H9 (cell line): ENCODE measurements at regions not wholly inside any gene's neighbourhood (a gene's known extent, or its start where the extent isn't known, plus 50 kb on each side); places are given as distances from the start of the nearest gene placed in this dataset.

Source experiments
- DNase-seq: peaks from one replicate; pipeline ENCODE4 v3.0.0-alpha.2; 2017
- H2AFZ ChIP-seq: one replicate; pipeline ENCODE4 v1.6.1; 2013; ENCODE audit warnings: mild to moderate bottlenecking, low read length, control low read depth, moderate library complexity
- H2AK5ac ChIP-seq: 2 replicates; pipeline ENCODE4 v1.6.1; 2013; ENCODE audit warnings: low read length, control low read depth, mixed read lengths; ENCODE audit not compliant: insufficient read length
- H2BK120ac ChIP-seq: one replicate; pipeline ENCODE4 v1.6.1; 2013; ENCODE audit warnings: low read depth, mild to moderate bottlenecking, low read length, control low read depth, inconsistent platforms; ENCODE audit not compliant: poor library complexity, severe bottlenecking
- H2BK12ac ChIP-seq: 2 replicates; pipeline ENCODE4 v1.6.1; 2013; ENCODE audit warnings: low read length, control low read depth, mixed read lengths, low read depth; ENCODE audit not compliant: insufficient read length
- H2BK15ac ChIP-seq: 2 replicates; pipeline ENCODE4 v1.6.1; 2013; ENCODE audit warnings: low read depth, low read length, control low read depth
- H2BK20ac ChIP-seq: one replicate; pipeline ENCODE4 v1.6.1; 2013; ENCODE audit warnings: low read depth, mild to moderate bottlenecking, low read length, control low read depth, inconsistent platforms; ENCODE audit not compliant: poor library complexity, severe bottlenecking
- H2BK5ac ChIP-seq: 2 replicates; pipeline ENCODE4 v1.6.1; 2013; ENCODE audit warnings: low read length, control low read depth, mixed read lengths; ENCODE audit not compliant: insufficient read length
- H3K14ac ChIP-seq: 2 replicates; pipeline ENCODE4 v1.6.1; 2013; ENCODE audit warnings: low read length, control low read depth; ENCODE audit not compliant: insufficient read depth
- H3K18ac ChIP-seq: 2 replicates; pipeline ENCODE4 v1.6.1; 2013; ENCODE audit warnings: low read depth, mild to moderate bottlenecking, mixed read lengths, low read length, control low read depth; ENCODE audit not compliant: insufficient read length
- H3K23ac ChIP-seq: 2 replicates; pipeline ENCODE4 v1.6.1; 2013; ENCODE audit warnings: low read length, control low read depth, mixed read lengths, low read depth; ENCODE audit not compliant: insufficient read length
- H3K23me2 ChIP-seq: 2 replicates; pipeline ENCODE4 v1.6.1; 2013; ENCODE audit warnings: low read depth, mild to moderate bottlenecking, mixed read lengths, low read length, control low read depth; ENCODE audit not compliant: insufficient read length, poor library complexity, severe bottlenecking
- H3K27ac ChIP-seq: 2 replicates; pipeline ENCODE4 v1.5.1; 2013; ENCODE audit warnings: low read length, control low read depth, mixed read lengths, low read depth; ENCODE audit not compliant: insufficient read length
- H3K27me3 ChIP-seq: 2 replicates; pipeline ENCODE4 v1.6.1; 2013; ENCODE audit warnings: low read length, control low read depth, inconsistent platforms; ENCODE audit not compliant: insufficient read depth
- H3K4ac ChIP-seq: 2 replicates; pipeline ENCODE4 v1.6.1; 2013; ENCODE audit warnings: low read depth, mild to moderate bottlenecking, control low read depth, inconsistent platforms, low read length, moderate library complexity
- H3K4me1 ChIP-seq: 2 replicates; pipeline ENCODE4 v1.6.1; 2013; ENCODE audit warnings: low read length, control low read depth, inconsistent platforms; ENCODE audit not compliant: insufficient read depth
- H3K4me2 ChIP-seq: 2 replicates; pipeline ENCODE4 v1.6.1; 2013; ENCODE audit warnings: low read length, control low read depth, mixed read lengths; ENCODE audit not compliant: insufficient read length, insufficient read depth
- H3K56ac ChIP-seq: 2 replicates; pipeline ENCODE4 v1.6.1; 2013; ENCODE audit warnings: low read depth, mild to moderate bottlenecking, mixed read lengths, low read length, control low read depth; ENCODE audit not compliant: insufficient read length
- H3K79me1 ChIP-seq: 2 replicates; pipeline ENCODE4 v1.6.1; 2013; ENCODE audit warnings: low read depth, mild to moderate bottlenecking, moderate library complexity, low read length, control low read depth, inconsistent platforms; ENCODE audit not compliant: insufficient read depth, poor library complexity, severe bottlenecking
- H3K79me2 ChIP-seq: 2 replicates; pipeline ENCODE4 v1.6.1; 2013; ENCODE audit warnings: low read length, control low read depth, inconsistent platforms; ENCODE audit not compliant: insufficient read depth
- H3K9ac ChIP-seq: 2 replicates; pipeline ENCODE4 v1.6.1; 2013; ENCODE audit warnings: low read length, control low read depth, mixed read lengths; ENCODE audit not compliant: insufficient read length; ENCODE audit errors: extremely low read depth
- H3K9me3 ChIP-seq: one replicate; pipeline ENCODE4 v1.6.1; 2013; ENCODE audit warnings: low read depth, low read length, inconsistent platforms; ENCODE audit not compliant: control insufficient read depth
- H3T11ph ChIP-seq: one replicate; pipeline ENCODE4 v1.6.1; 2013; ENCODE audit warnings: mild to moderate bottlenecking, low read length, control low read depth, inconsistent platforms
- H4K20me1 ChIP-seq: one replicate; pipeline ENCODE4 v1.6.1; 2013; ENCODE audit not compliant: control insufficient read depth, insufficient read length, insufficient read depth
- H4K5ac ChIP-seq: 2 replicates; pipeline ENCODE4 v1.6.1; 2013; ENCODE audit warnings: low read depth, mild to moderate bottlenecking, mixed read lengths, low read length, control low read depth; ENCODE audit not compliant: insufficient read length
- H4K8ac ChIP-seq: replicated peaks from 2 replicates; pipeline ENCODE4 v1.6.1; 2013; ENCODE audit warnings: low read length, control low read depth, mixed read lengths, low read depth; ENCODE audit not compliant: insufficient read length
- H4K91ac ChIP-seq: 2 replicates; pipeline ENCODE4 v1.6.1; 2013; ENCODE audit warnings: low read depth, mild to moderate bottlenecking, moderate library complexity, mixed read lengths, low read length, control low read depth; ENCODE audit not compliant: insufficient read length
- H3K27ac Mint-ChIP-seq, 3 experiments: 2 replicates in 2 of 3; 3 replicates in 1 of 3; pipeline ENCODE4 v1.8.0; 2020 to 2021; ENCODE audit warnings: mixed read lengths in 3 of 3, mild to moderate bottlenecking in 1 of 3, moderate library complexity in 1 of 3
- H3K27me3 Mint-ChIP-seq: 2 replicates; pipeline ENCODE4 v1.8.0; 2021; ENCODE audit warnings: low read depth, mild to moderate bottlenecking, moderate library complexity, mixed read lengths
- H3K36me3 Mint-ChIP-seq, 3 experiments: 2 replicates in 2 of 3; 3 replicates in 1 of 3; pipeline ENCODE4 v1.8.0; 2020 to 2021; ENCODE audit warnings: low read depth in 3 of 3, mixed read lengths in 3 of 3; ENCODE audit not compliant: insufficient read depth in 1 of 3
- H3K4me1 Mint-ChIP-seq, 2 experiments: 2 replicates each; pipeline ENCODE4 v1.8.0; 2020; ENCODE audit warnings: mixed read lengths in 2 of 2
- H3K4me3 Mint-ChIP-seq, 2 experiments: 2 replicates in 1 of 2; 3 replicates in 1 of 2; pipeline ENCODE4 v1.8.0; 2020 to 2021; ENCODE audit warnings: mild to moderate bottlenecking in 2 of 2, mixed read lengths in 2 of 2, moderate library complexity in 1 of 2
- H3K9me3 Mint-ChIP-seq, 2 experiments: 2 replicates in 1 of 2; 3 replicates in 1 of 2; pipeline ENCODE4 v1.8.0; 2020; ENCODE audit warnings: mild to moderate bottlenecking in 2 of 2, mixed read lengths in 2 of 2, moderate library complexity in 1 of 2
- CTCF ChIP-seq: fragments of 200-600 bp; sonication (generic); conservative IDR thresholded peaks from 3 replicates; pipeline ENCODE4 v1.8.0; 2021; ENCODE audit warnings: antibody characterized with exemption, mild to moderate bottlenecking
- WGBS: extraction: QIAGEN DNeasy Blood & Tissue Kit; methylation state at CpG from one replicate; pipeline ENCODE4 v1.1.7; 2013; ENCODE audit warnings: missing lambda C conversion rate, low lambda C conversion rate, mixed read lengths; ENCODE audit not compliant: insufficient read length; ENCODE audit errors: extremely low coverage; 5-methylcytosine and 5-hydroxymethylcytosine counted together

DNA sequence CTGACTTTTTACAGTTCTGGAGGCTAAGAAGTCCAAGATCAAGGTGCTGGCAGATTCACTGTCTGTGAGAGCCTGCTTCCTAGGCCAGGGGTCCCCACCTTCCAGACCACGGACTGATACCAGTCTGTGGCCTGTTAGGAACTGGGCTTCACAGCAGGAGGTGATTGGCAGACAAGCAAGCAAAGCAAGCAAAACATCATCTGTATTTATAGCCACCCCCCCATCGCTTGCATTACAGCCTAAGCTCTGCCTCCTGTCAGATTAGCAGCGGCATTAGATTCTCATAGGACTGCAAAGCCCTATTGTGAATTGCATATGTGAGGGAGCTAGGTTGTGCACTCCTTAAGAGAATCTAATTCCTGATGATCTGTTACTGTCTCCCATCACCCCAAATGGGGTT is 194.7 kb upstream of the THRB start:
- Mint-ChIP-seq H3K4me3 (no peak overlapping the region), H3K9me3 (peaks cover 8 to 16% of the 10 kb centered on the region in 2 experiments; a peak in 3 of 5 replicates), H3K27ac (no peak overlapping the region), H3K36me3 (peaks cover 0 to 13% (median 0%) of the 10 kb centered on the region in 3 experiments; a peak in 2 of 7 replicates), H3K4me1 (peaks cover 24 to 25% of the 10 kb centered on the region in 2 experiments), H3K27me3 (no peaks in the 10 kb centered on the region)
- H4K8ac ChIP-seq: no peak overlapping the region
- H2BK20ac ChIP-seq: no peak overlapping the region
- H3K4me2 ChIP-seq: no peak overlapping the region
- H3K23ac ChIP-seq: no peak overlapping the region
- H4K5ac ChIP-seq: no peak overlapping the region
- H3K4ac ChIP-seq: no peak overlapping the region
- H4K20me1 ChIP-seq: no peaks in the 10 kb centered on the region
- H3K27me3 ChIP-seq: no peaks in the 10 kb centered on the region
- H3K79me2 ChIP-seq: no peaks in the 10 kb centered on the region
- H3K79me1 ChIP-seq: no peaks in the 10 kb centered on the region
- peaks cover 2% of the 10 kb centered on the region; the same call in 1 of the 2 replicates for H3K4me1 ChIP-seq
- H3K9ac ChIP-seq: no peak overlapping the region
- no peak overlapping the region for H3T11ph ChIP-seq
- H4K91ac ChIP-seq: no peak overlapping the region
- no CpG with 5 or more reads among the region's 3 CpGs for WGBS
- no peak overlapping the region for H2BK15ac ChIP-seq
- H2AK5ac ChIP-seq: no peak overlapping the region
- no peak overlapping the region for H2BK5ac ChIP-seq
- no peak overlapping the region for H3K14ac ChIP-seq
- TF ChIP-seq CTCF: no peak
- no peak overlapping the region for H3K56ac ChIP-seq
- no peaks in the 10 kb centered on the region for H3K23me2 ChIP-seq
- H3K27ac ChIP-seq: no peak overlapping the region
- H2BK12ac ChIP-seq: no peak overlapping the region
- no peak overlapping the region for H3K18ac ChIP-seq
- H2BK120ac ChIP-seq: no peak overlapping the region
- H2AFZ ChIP-seq: no peak overlapping the region
- no peak for DNase-seq
- H3K9me3 ChIP-seq: no peaks in the 10 kb centered on the region
